ENCODE measurements at regions not wholly inside any gene's neighbourhood (a gene's known extent, or its start where the extent isn't known, plus 50 kb on each side); places are given as distances from the start of the nearest gene placed in this dataset.

DNA sequence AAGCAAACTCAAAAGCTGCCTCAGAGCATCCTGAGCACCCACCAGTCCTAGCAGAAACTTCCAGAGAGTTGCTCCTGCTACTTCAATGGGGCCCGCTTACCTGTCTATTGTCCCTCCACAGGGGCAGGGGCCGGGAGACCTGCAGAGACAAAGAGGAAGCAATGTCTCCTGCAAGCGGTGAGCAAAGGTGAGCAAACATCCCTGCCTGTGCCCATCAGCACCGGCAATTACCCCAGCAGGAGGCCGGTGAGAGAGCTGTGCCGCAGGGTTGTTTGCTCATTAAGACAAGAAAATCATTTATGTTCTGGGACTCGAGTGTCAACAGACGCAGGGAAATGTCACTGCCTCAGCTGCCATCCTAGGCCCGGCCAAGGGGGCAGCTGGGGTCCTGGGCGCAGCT lies 53.8 kb upstream of the TARDBP start:
- no peaks in the 10 kb centered on the region for H3K27me3 ChIP-seq
- ATAC-seq (ENCODE audit: low FRiP score in 2 of 2) (no peak), DNase-seq (no peak)
- H3K27ac ChIP-seq: no peak overlapping the region
- 84 to 96% methylated on average over 8 to 10 of the region's 10 CpGs for WGBS, 2 donors
- TF ChIP-seq EP300 (IDR thresholded peaks at IDR 0.05): no peak
- TF ChIP-seq, protein P1, sequence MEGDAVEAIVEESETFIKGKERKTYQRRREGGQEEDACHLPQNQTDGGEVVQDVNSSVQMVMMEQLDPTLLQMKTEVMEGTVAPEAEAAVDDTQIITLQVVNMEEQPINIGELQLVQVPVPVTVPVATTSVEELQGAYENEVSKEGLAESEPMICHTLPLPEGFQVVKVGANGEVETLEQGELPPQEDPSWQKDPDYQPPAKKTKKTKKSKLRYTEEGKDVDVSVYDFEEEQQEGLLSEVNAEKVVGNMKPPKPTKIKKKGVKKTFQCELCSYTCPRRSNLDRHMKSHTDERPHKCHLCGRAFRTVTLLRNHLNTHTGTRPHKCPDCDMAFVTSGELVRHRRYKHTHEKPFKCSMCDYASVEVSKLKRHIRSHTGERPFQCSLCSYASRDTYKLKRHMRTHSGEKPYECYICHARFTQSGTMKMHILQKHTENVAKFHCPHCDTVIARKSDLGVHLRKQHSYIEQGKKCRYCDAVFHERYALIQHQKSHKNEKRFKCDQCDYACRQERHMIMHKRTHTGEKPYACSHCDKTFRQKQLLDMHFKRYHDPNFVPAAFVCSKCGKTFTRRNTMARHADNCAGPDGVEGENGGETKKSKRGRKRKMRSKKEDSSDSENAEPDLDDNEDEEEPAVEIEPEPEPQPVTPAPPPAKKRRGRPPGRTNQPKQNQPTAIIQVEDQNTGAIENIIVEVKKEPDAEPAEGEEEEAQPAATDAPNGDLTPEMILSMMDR (IDR thresholded peaks at IDR 0.05): no peak
- TF ChIP-seq POLR2AphosphoS5 (IDR thresholded peaks at IDR 0.05): no peak
- peaks cover 2 to 5% (median 4%) of the 10 kb centered on the region in 4 donors for H3K9me3 ChIP-seq
- H3K4me3 ChIP-seq: no peak overlapping the region
- no peaks in the 10 kb centered on the region for H3K36me3 ChIP-seq
- H3K4me1 ChIP-seq: peaks cover 3 to 10% (median 4%) of the 10 kb centered on the region in 4 donors

- peaks cover 4 to 19% (median 9%) of the 10 kb centered on the region in 4 donors for H3K4me1 ChIP-seq
- H3K9me3 ChIP-seq: no peaks in the 10 kb centered on the region
- TF ChIP-seq, protein P1 (IDR thresholded peaks at IDR 0.05): peak; percentile 78 to 89 (median 86)
- TF ChIP-seq POLR2AphosphoS5 (IDR thresholded peaks at IDR 0.05) (no peak), POLR2A (IDR thresholded peaks at IDR 0.05) (no peak), EP300 (IDR thresholded peaks at IDR 0.05) (no peak)
- ATAC-seq (ENCODE audit: low FRiP score in 2 of 2) (peak; percentile 81), DNase-seq (peak; percentile 83 to 84)
- no peaks in the 10 kb centered on the region for H3K36me3 ChIP-seq
- no peak overlapping the region for H3K27ac ChIP-seq
- WGBS, 2 donors: 73 to 82% methylated on average over 27 to 38 of the region's 45 CpGs
- H3K4me3 ChIP-seq: no peak overlapping the region
- H3K27me3 ChIP-seq: no peaks in the 10 kb centered on the region
Observed at GRCh38 chr1:10960411-10961299, 51.8 kb upstream of the TARDBP start.

- 68 to 88% methylated on average over 6 to 13 of the region's 13 CpGs for WGBS, 2 donors
- Histone ChIP-seq H3K9me3 (no peaks in the 10 kb centered on the region), H3K4me3 (no peak overlapping the region), H3K36me3 (no peaks in the 10 kb centered on the region), H3K27ac (no peak overlapping the region), H3K27me3 (no peaks in the 10 kb centered on the region), H3K4me1 (peaks cover 4 to 26% (median 15%) of the 10 kb centered on the region in 4 donors)
- TF ChIP-seq, protein P1 (IDR thresholded peaks at IDR 0.05): peak in 1 of 6 experiments; percentile 1
- TF ChIP-seq POLR2AphosphoS5 (IDR thresholded peaks at IDR 0.05): no peak
- DNase-seq: no peak
- ATAC-seq (ENCODE audit: low FRiP score in 2 of 2): no peak
Observed at GRCh38 chr1:10961300-10961833, 51.1 kb upstream of the TARDBP start.

- Histone ChIP-seq H3K9me3 (no peaks in the 10 kb centered on the region), H3K4me1 (peaks cover 4 to 32% (median 18%) of the 10 kb centered on the region in 4 donors), H3K27me3 (no peaks in the 10 kb centered on the region), H3K36me3 (no peaks in the 10 kb centered on the region), H3K4me3 (no peak overlapping the region), H3K27ac (no peak overlapping the region)
- ATAC-seq (ENCODE audit: low FRiP score in 2 of 2) (no peak), DNase-seq (peak in 1 of 2 donors; percentile 33)
- WGBS, 2 donors: 67 to 71% methylated on average over 4 of the region's 4 CpGs
- no peak for TF ChIP-seq EP300 (IDR thresholded peaks at IDR 0.05)
- TF ChIP-seq, protein P1 (IDR thresholded peaks at IDR 0.05): no peak
- no peak for TF ChIP-seq POLR2AphosphoS5 (IDR thresholded peaks at IDR 0.05)
- TF ChIP-seq POLR2A (IDR thresholded peaks at IDR 0.05): no peak
Observed at GRCh38 chr1:10962483-10962882, 50.0 kb upstream of the TARDBP start.

Small RNA genes in the stretch of these regions (small RNA-seq; reads per million reads assigned to genes)
- gene HSPE1P24: 0 reads per million in 4 donors
